ENCODE measurements at regions not wholly inside any gene's neighbourhood (a gene's known extent, or its start where the extent isn't known, plus 50 kb on each side); places are given as distances from the start of the nearest gene placed in this dataset.

DNA sequence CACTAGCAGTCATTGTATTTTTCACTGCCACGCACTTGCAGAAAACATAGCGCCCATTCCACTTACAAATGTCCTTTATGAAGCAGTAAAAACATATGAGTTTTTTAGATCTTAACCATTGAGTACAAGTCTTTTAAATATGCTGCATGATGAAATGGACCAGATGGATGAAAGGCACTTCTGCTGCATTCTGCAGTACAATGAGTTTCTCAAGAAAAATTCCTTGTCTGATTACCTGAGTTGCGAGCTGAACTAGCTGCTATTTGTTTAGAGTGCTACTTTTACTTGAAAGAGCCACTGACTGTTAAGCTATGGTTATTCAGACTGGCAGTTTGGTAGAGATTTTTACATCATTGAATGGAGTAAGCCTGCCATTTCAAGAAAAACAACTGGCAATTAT lies 825.5 kb upstream of the ACVR2A start:
- no peak for TF ChIP-seq EZH2 (IDR thresholded peaks at IDR 0.05; ENCODE audit: borderline replicate concordance, low read depth, low read length, poor library complexity, severe bottlenecking)
- TF ChIP-seq, protein P1, sequence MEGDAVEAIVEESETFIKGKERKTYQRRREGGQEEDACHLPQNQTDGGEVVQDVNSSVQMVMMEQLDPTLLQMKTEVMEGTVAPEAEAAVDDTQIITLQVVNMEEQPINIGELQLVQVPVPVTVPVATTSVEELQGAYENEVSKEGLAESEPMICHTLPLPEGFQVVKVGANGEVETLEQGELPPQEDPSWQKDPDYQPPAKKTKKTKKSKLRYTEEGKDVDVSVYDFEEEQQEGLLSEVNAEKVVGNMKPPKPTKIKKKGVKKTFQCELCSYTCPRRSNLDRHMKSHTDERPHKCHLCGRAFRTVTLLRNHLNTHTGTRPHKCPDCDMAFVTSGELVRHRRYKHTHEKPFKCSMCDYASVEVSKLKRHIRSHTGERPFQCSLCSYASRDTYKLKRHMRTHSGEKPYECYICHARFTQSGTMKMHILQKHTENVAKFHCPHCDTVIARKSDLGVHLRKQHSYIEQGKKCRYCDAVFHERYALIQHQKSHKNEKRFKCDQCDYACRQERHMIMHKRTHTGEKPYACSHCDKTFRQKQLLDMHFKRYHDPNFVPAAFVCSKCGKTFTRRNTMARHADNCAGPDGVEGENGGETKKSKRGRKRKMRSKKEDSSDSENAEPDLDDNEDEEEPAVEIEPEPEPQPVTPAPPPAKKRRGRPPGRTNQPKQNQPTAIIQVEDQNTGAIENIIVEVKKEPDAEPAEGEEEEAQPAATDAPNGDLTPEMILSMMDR (conservative IDR thresholded peaks at IDR 0.05; ENCODE audit: low read depth, low read length) = no peak
